Nephron (organoid): ENCODE measurements at regions not wholly inside any gene's neighbourhood (a gene's known extent, or its start where the extent isn't known, plus 50 kb on each side); places are given as distances from the start of the nearest gene placed in this dataset.

Source experiments
- H3K27ac Mint-ChIP-seq, 3 experiments: 2 replicates each; pipeline ENCODE4 v1.8.0; 2020; ENCODE audit warnings: mixed read lengths in 3 of 3, mild to moderate bottlenecking in 2 of 3, moderate library complexity in 1 of 3
- H3K27me3 Mint-ChIP-seq: 2 replicates; pipeline ENCODE4 v1.8.0; 2021; ENCODE audit warnings: low read depth, mild to moderate bottlenecking, moderate library complexity, mixed read lengths
- H3K36me3 Mint-ChIP-seq: 2 replicates; pipeline ENCODE4 v1.8.0; 2020; ENCODE audit warnings: low read depth, mixed read lengths
- H3K4me1 Mint-ChIP-seq: 2 replicates; pipeline ENCODE4 v1.8.0; 2020; ENCODE audit warnings: mixed read lengths
- H3K4me3 Mint-ChIP-seq, 3 experiments: 2 replicates each; pipeline ENCODE4 v1.8.0; 2020; ENCODE audit warnings: mild to moderate bottlenecking in 3 of 3, mixed read lengths in 3 of 3, moderate library complexity in 2 of 3
- H3K9me3 Mint-ChIP-seq: 2 replicates; pipeline ENCODE4 v1.8.0; 2020; ENCODE audit warnings: mixed read lengths
- CTCF ChIP-seq, 3 experiments: fragments of 200-600 bp; sonication (generic); IDR thresholded peaks; one replicate each; pipeline ENCODE4 v1.5.0; 2021; ENCODE audit warnings: antibody characterized with exemption in 3 of 3; ENCODE audit not compliant: unreplicated experiment in 3 of 3

- Mint-ChIP-seq H3K4me1 (peaks cover 81% of the 10 kb centered on the region), H3K36me3 (no peaks in the 10 kb centered on the region), H3K4me3 (no peak overlapping the region), H3K9me3 (no peaks in the 10 kb centered on the region), H3K27me3 (no peaks in the 10 kb centered on the region), H3K27ac (peak overlapping the region; percentile 90 to 97 (median 92))
- no peak for TF ChIP-seq CTCF (IDR thresholded peaks at IDR 0.05; ENCODE audit: unreplicated experiment in 3 of 3)
Measured at GRCh38 chr2:176748662-176749061, 463.9 kb upstream of the HNRNPA3 start.

DNA sequence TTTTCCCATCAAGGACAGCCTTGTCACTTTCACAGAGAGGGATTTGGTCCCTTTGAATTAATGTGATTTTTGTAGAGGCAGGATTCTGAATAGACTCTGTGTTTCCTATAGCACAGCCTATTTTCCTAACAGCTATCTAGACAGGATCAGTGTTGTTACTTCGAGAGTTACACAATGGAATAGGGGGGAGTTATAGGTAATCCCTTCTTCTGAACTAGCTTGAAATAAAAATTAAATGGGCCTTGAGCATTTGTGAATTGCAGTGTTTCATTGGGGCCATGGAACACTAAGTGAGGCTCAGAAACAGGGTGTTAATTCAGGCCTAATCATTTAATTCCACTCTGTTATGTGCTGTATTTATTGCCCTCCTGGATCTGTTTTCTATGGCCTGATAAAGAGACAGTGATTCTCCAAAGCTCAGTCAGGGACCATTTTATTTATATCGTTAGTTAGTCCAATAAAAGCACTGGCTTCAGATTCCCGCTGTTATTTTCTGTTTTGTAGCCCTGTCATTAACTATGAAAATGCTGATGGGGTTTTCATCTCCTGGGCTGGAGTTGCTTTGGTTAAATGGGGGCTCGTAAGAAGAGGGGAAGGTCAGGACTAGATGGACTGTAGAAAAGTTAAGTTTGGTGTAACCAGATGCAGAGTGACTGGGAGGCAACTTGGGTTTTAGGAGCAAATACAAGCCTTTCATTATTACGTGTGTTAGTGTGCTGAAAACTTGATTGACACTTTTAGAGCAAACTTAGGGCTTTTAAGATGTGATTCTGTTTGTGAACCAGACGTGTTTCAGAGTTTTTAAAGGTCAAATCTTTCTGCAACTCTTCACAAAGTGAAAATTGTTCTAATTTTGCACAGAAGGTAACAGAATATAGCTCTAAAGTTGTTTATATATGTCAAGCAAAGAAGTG, 461.0 kb upstream of the HNRNPA3 start:
- H3K9me3 Mint-ChIP-seq, result no peaks in the 10 kb centered on the region
- H3K36me3 Mint-ChIP-seq, result no peaks in the 10 kb centered on the region
- H3K27me3 Mint-ChIP-seq, result no peaks in the 10 kb centered on the region
- H3K27ac Mint-ChIP-seq, result peak overlapping the region in 2 of 3 experiments; percentile 53 to 69
- H3K4me3 Mint-ChIP-seq, result no peak overlapping the region
- TF ChIP-seq CTCF (IDR thresholded peaks at IDR 0.05; ENCODE audit: unreplicated experiment in 3 of 3), result no peak
- peaks cover 65% of the 10 kb centered on the region for H3K4me1 Mint-ChIP-seq

GRCh38 chr2:176752295-176752694, 460.3 kb upstream of the HNRNPA3 start:
- H3K4me1 Mint-ChIP-seq, result peaks cover 58% of the 10 kb centered on the region
- H3K27ac Mint-ChIP-seq, result no peak overlapping the region
- no peaks in the 10 kb centered on the region for H3K9me3 Mint-ChIP-seq
- no peaks in the 10 kb centered on the region for H3K36me3 Mint-ChIP-seq
- H3K4me3 Mint-ChIP-seq, result no peak overlapping the region
- no peak for TF ChIP-seq CTCF (IDR thresholded peaks at IDR 0.05; ENCODE audit: unreplicated experiment in 3 of 3)
- H3K27me3 Mint-ChIP-seq, result no peaks in the 10 kb centered on the region

DNA sequence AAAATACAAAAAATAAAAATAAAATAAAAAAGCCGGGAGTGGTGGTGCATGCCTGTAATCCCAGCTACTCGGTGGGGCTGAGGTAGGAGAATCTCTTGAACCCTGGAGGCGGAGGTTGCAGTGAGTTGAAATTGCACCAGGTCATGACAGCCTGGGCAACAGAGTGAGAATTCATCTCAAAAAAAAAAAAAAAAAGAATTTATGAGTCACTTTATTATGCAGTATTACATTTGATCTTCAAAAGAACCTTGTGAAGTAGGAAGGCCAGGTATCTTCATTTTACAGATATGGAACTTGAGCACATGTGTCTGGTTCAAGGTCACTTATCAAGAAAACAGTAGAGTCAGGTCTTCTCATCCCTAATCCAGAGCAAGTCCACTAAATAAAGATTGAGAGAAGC, 459.4 kb upstream of the HNRNPA3 start:
- Mint-ChIP-seq H3K4me1 (peaks cover 58% of the 10 kb centered on the region), H3K36me3 (no peaks in the 10 kb centered on the region), H3K4me3 (no peak overlapping the region), H3K27me3 (no peaks in the 10 kb centered on the region), H3K27ac (peak overlapping the region in 1 of 3 experiments; percentile 46), H3K9me3 (no peaks in the 10 kb centered on the region)
- no peak for TF ChIP-seq CTCF (IDR thresholded peaks at IDR 0.05; ENCODE audit: unreplicated experiment in 3 of 3)

GRCh38 chr2:176753752-176754474, 458.7 kb upstream of the HNRNPA3 start:
- Mint-ChIP-seq H3K27ac (peak overlapping the region in 1 of 3 experiments; percentile 46), H3K27me3 (no peaks in the 10 kb centered on the region), H3K4me1 (peaks cover 55% of the 10 kb centered on the region)

More at GRCh38 chr2:176753752-176754474, 458.7 kb upstream of the HNRNPA3 start:
- H3K36me3 Mint-ChIP-seq, result no peaks in the 10 kb centered on the region
- no peak for TF ChIP-seq CTCF (IDR thresholded peaks at IDR 0.05; ENCODE audit: unreplicated experiment in 3 of 3)
- no peaks in the 10 kb centered on the region for H3K9me3 Mint-ChIP-seq
- no peak overlapping the region for H3K4me3 Mint-ChIP-seq
